NOMO-1 treated with DMSO at 0.1 percent for 48 hours (cell line): ENCODE measurements at regions not wholly inside any gene's neighbourhood (a gene's known extent, or its start where the extent isn't known, plus 50 kb on each side); places are given as distances from the start of the nearest gene placed in this dataset.
"Not testable (repeated sequence)": the region's sequence is repeated elsewhere in the genome, so short reads cannot be mapped to it uniquely, and the experiment has no call there.

Experiments
- DNase-seq: peaks from one replicate; lab custom pipeline; 2025; ENCODE audit not compliant: unreplicated experiment; lab: John Stamatoyannopoulos, UW

GRCh38 chr13:65959305-65959704 is 1270.8 kb downstream of the PCDH9 start:
- DNase-seq, result no peak

GRCh38 chr13:65946387-65946786 is 1283.7 kb downstream of the PCDH9 start:
- no peak for DNase-seq

- no peak for DNase-seq
Measured at GRCh38 chr13:65943708-65944107, 1286.4 kb downstream of the PCDH9 start.

- no peak for DNase-seq
Measured at GRCh38 chr13:65943024-65943423, 1287.1 kb downstream of the PCDH9 start.

- no peak for DNase-seq
Measured at GRCh38 chr13:65940720-65941119, 1289.4 kb downstream of the PCDH9 start.

GRCh38 chr13:65937251-65937650 is 1292.9 kb downstream of the PCDH9 start:
- DNase-seq, result no peak

- no peak for DNase-seq
Measured at GRCh38 chr13:65936249-65936648, 1293.9 kb downstream of the PCDH9 start.

- DNase-seq, result no peak
Measured at GRCh38 chr13:65932587-65933239, 1297.4 kb downstream of the PCDH9 start.

- DNase-seq, result no peak
Measured at GRCh38 chr13:65932013-65932412, 1298.1 kb downstream of the PCDH9 start.

- no peak for DNase-seq
Measured at GRCh38 chr13:65929436-65929835, 1300.7 kb downstream of the PCDH9 start.

- DNase-seq, result no peak
Measured at GRCh38 chr13:65926750-65927171, 1303.4 kb downstream of the PCDH9 start.

- not testable (repeated sequence) for DNase-seq
Measured at GRCh38 chr13:65922846-65923245, 1307.3 kb downstream of the PCDH9 start.

- no peak for DNase-seq
Measured at GRCh38 chr13:65921933-65922332, 1308.2 kb downstream of the PCDH9 start.

- no peak for DNase-seq
Measured at GRCh38 chr13:65917731-65918130, 1312.4 kb downstream of the PCDH9 start.

GRCh38 chr13:65915195-65915594 is 1314.9 kb downstream of the PCDH9 start:
- no peak for DNase-seq

- DNase-seq, result no peak
Measured at GRCh38 chr13:65914716-65915115, 1315.4 kb downstream of the PCDH9 start.

- no peak for DNase-seq
Measured at GRCh38 chr13:65913173-65913572, 1317.0 kb downstream of the PCDH9 start.

- no peak for DNase-seq
Measured at GRCh38 chr13:65912516-65912915, 1317.6 kb downstream of the PCDH9 start.

- DNase-seq, result no peak
Measured at GRCh38 chr13:65911546-65912193, 1318.5 kb downstream of the PCDH9 start.

- DNase-seq, result no peak
Measured at GRCh38 chr13:65909501-65909900, 1320.6 kb downstream of the PCDH9 start.

GRCh38 chr13:65907666-65908525 is 1322.2 kb downstream of the PCDH9 start:
- no peak for DNase-seq

- no peak for DNase-seq
Measured at GRCh38 chr13:65901723-65902122, 1328.4 kb downstream of the PCDH9 start.
